ENCODE measurements at regions not wholly inside any gene's neighbourhood (a gene's known extent, or its start where the extent isn't known, plus 50 kb on each side); places are given as distances from the start of the nearest gene placed in this dataset.

GRCh38 chr1:56145581-56145980 lies 433.8 kb downstream of the PLPP3 start:
- H3K36me3 Mint-ChIP-seq = no peaks in the 10 kb centered on the region
- H3K4me1 Mint-ChIP-seq = no peaks in the 10 kb centered on the region
- no peak overlapping the region for H3K4me3 Mint-ChIP-seq
- DNase-seq (no peak), ATAC-seq (no peak)
- H3K27ac Mint-ChIP-seq = no peak overlapping the region
- CTCF ChIA-PET = no interaction called here
- no peaks in the 10 kb centered on the region for H3K9me3 Mint-ChIP-seq (ENCODE audit: low read depth)
- H3K27me3 Mint-ChIP-seq = no peaks in the 10 kb centered on the region

- no peaks in the 10 kb centered on the region for H3K4me1 Mint-ChIP-seq
- CTCF ChIA-PET = no interaction called here
- DNase-seq (no peak), ATAC-seq (no peak)
- no peak overlapping the region for H3K4me3 Mint-ChIP-seq
- no peaks in the 10 kb centered on the region for H3K9me3 Mint-ChIP-seq (ENCODE audit: low read depth)
- no peak overlapping the region for H3K27ac Mint-ChIP-seq
- no peaks in the 10 kb centered on the region for H3K27me3 Mint-ChIP-seq
- H3K36me3 Mint-ChIP-seq = no peaks in the 10 kb centered on the region
These were observed 437.1 kb downstream of the PLPP3 start for GRCh38 chr1:56142301-56142700.

DNA sequence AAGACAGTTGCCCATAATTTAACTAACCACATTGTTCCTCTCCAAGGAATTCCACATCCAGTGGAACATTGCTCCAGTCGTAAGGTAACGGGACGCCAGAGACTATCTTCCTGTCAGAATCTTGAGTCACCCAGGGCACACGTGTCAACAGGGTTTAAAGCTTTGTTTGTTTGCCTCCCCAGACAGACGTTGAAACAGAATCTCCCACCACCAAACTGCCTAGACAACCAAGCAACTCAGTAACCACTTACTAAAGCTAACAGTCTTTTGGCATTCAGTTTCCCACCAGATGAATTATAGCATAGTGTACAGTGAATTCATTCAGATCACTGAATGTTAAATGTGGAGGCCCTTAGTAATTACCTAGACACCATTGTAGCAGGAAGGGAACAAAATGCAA lies 439.5 kb downstream of the PLPP3 start:
- CTCF ChIA-PET = no interaction called here
- H3K27me3 Mint-ChIP-seq = no peaks in the 10 kb centered on the region
- no peak overlapping the region for H3K4me3 Mint-ChIP-seq
- H3K9me3 Mint-ChIP-seq (ENCODE audit: low read depth) = no peaks in the 10 kb centered on the region
- ATAC-seq (no peak), DNase-seq (no peak)
- H3K36me3 Mint-ChIP-seq = no peaks in the 10 kb centered on the region
- H3K27ac Mint-ChIP-seq = no peak overlapping the region
- H3K4me1 Mint-ChIP-seq = no peaks in the 10 kb centered on the region

DNA sequence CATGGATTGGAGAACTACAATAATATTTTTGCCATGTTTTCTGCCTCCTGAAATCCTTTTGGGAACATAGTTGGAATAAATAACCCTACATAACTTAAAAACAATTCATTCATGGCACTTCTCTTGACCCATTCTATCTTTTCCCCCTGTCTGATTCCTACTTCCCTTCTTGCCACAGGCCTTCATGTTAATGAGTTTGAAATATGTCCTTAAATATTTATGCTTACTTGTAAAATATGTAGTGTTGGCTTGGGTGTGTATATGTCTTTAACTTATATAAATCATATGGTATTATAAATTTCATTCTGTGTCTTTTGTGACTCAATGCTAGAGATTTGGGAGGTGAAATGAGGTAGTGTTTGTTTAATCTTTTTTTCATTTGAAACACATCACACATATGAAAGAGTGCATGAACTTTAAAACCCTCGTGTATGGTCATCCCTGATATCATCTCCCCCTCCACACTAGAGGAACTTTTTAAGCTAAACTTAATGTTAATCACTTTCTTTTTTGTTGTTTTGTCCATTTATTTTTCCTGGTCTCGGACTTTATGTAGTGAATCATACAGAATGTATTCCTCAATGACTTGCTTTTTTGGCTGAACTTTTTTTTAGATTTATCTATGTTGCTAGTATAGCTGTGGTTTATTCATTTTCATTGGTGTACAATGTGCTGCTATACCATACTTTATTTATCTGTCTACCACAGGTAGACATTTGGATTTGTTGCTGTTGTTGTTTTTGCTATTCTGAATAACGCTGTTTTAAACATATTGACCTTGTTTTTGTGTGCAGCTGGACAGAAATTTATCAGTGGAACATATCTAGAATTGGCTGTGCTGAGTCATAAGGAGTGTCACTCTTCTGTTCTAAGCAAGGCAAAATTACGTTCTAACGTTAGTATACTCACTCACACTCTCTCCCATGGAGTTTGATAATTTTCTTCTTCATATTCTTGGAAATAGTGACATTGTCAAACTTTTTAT lies 441.6 kb downstream of the PLPP3 start:
- Mint-ChIP-seq H3K9me3 (ENCODE audit: low read depth) (no peaks in the 10 kb centered on the region), H3K4me3 (no peak overlapping the region)
- ATAC-seq = no peak

GRCh38 chr1:56137090-56137489 lies 442.3 kb downstream of the PLPP3 start:
- no peak for ATAC-seq
- H3K4me3 Mint-ChIP-seq = no peak overlapping the region
- no peak overlapping the region for H3K27ac Mint-ChIP-seq
- no peaks in the 10 kb centered on the region for H3K36me3 Mint-ChIP-seq
- CTCF ChIA-PET = no interaction called here
- DNase-seq = no peak
- H3K27me3 Mint-ChIP-seq = no peaks in the 10 kb centered on the region
- no peaks in the 10 kb centered on the region for H3K4me1 Mint-ChIP-seq
- no peaks in the 10 kb centered on the region for H3K9me3 Mint-ChIP-seq (ENCODE audit: low read depth)

More for the DNA sequence above, 441.6 kb downstream of the PLPP3 start:
- Mint-ChIP-seq H3K27ac (no peak overlapping the region), H3K4me1 (no peaks in the 10 kb centered on the region), H3K36me3 (no peaks in the 10 kb centered on the region), H3K27me3 (no peaks in the 10 kb centered on the region)
- no peak for DNase-seq
- CTCF ChIA-PET = no interaction called here

DNA sequence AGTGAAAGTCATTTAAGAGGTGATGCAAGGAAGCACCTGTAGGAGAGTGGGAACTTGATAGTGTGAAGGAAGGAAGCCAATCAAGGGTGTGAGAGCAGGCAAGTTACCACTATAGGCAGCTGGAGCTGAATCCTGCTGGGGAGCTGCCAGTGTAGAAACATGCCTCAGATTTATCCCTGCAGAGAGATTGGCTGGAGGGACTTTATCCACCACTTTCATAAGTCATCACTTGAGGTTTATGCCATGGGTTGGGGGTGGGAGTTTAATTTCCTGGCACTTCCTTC lies 443.6 kb downstream of the PLPP3 start:
- ATAC-seq = no peak
- H3K36me3 Mint-ChIP-seq = no peaks in the 10 kb centered on the region
- CTCF ChIA-PET = no interaction called here
- no peaks in the 10 kb centered on the region for H3K9me3 Mint-ChIP-seq (ENCODE audit: low read depth)
- no peak overlapping the region for H3K4me3 Mint-ChIP-seq
- H3K27ac Mint-ChIP-seq = no peak overlapping the region
- H3K4me1 Mint-ChIP-seq = no peaks in the 10 kb centered on the region
- DNase-seq = no peak
- H3K27me3 Mint-ChIP-seq = no peaks in the 10 kb centered on the region

DNA sequence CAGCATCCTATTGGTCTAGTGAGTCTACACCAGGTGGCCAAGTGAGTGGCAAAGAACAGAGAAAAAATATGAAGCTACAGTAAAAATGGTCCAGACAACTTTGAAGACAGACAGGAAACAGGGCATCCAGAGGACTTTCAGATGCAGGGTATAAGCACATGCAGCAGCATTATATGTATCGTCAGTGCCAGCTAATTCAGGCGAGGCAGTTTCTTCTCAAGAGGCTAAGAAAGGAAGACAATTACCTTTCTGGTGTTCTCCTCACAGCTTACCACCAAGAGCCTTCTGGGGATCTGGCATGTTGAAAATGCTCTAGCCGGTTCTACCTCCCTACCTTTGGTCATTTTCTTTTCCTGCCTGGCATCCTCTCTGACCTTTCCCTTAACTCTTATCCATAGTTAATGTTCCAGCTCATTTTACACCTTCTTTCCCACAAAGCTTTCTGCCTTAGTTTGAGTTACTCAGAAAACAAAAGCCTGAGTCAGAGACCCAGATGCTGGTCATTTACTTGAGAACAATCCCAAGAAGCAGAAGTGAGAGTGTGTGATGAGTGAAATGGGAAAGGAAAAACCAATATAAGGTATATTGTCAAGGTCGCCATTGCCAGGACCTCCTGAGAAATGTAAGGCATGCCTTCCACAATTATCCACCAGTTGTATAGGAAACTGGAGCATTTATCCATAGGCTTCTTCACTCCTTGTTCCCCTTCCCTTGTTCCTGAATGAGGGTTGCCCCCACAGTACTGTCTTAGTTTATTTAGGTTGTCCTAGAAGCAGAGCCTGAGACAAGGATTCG lies 444.1 kb downstream of the PLPP3 start:
- Mint-ChIP-seq H3K9me3 (ENCODE audit: low read depth) (no peaks in the 10 kb centered on the region), H3K4me3 (no peak overlapping the region), H3K27me3 (no peaks in the 10 kb centered on the region), H3K4me1 (no peaks in the 10 kb centered on the region), H3K36me3 (no peaks in the 10 kb centered on the region), H3K27ac (no peak overlapping the region)
- ATAC-seq (no peak), DNase-seq (no peak)
- CTCF ChIA-PET = no interaction called here

- CTCF ChIA-PET = no interaction called here
- Mint-ChIP-seq H3K4me3 (no peak overlapping the region), H3K27me3 (no peaks in the 10 kb centered on the region), H3K9me3 (ENCODE audit: low read depth) (no peaks in the 10 kb centered on the region), H3K36me3 (no peaks in the 10 kb centered on the region), H3K27ac (no peak overlapping the region), H3K4me1 (no peaks in the 10 kb centered on the region)
- DNase-seq (no peak), ATAC-seq (no peak)
These were observed 445.6 kb downstream of the PLPP3 start for GRCh38 chr1:56133522-56134472.

- no peaks in the 10 kb centered on the region for H3K9me3 Mint-ChIP-seq (ENCODE audit: low read depth)
- H3K27ac Mint-ChIP-seq = no peak overlapping the region
- H3K4me1 Mint-ChIP-seq = no peaks in the 10 kb centered on the region
- H3K36me3 Mint-ChIP-seq = no peaks in the 10 kb centered on the region
- CTCF ChIA-PET = no interaction called here
- no peak overlapping the region for H3K4me3 Mint-ChIP-seq
- no peaks in the 10 kb centered on the region for H3K27me3 Mint-ChIP-seq
- no peak for ATAC-seq
- no peak for DNase-seq
These were observed 446.8 kb downstream of the PLPP3 start for GRCh38 chr1:56132520-56132919.

DNA sequence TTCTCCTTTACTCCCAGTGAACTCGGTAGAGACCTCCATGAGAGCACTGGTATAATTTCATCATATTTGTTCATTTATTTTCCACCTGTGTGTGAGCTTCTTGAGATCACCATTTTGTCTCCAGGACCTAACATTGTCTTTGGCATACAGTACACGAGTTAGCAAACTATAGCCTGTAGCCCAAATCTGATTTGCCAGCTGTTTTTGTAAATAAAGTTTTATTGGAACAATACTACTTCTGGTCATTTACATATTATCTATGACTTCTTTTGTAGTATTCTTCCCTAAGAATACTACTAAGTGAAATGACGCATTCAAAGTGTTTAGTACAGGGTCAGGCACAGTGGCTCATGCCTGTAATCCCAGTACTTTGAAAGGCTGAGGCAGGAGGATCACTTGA lies 449.5 kb downstream of the PLPP3 start:
- ATAC-seq (no peak), DNase-seq (no peak)
- CTCF ChIA-PET = no interaction called here
- no peak overlapping the region for H3K27ac Mint-ChIP-seq
- H3K9me3 Mint-ChIP-seq (ENCODE audit: low read depth) = no peaks in the 10 kb centered on the region
- H3K4me3 Mint-ChIP-seq = no peak overlapping the region
- H3K36me3 Mint-ChIP-seq = no peaks in the 10 kb centered on the region
- no peaks in the 10 kb centered on the region for H3K27me3 Mint-ChIP-seq
- no peaks in the 10 kb centered on the region for H3K4me1 Mint-ChIP-seq

DNA sequence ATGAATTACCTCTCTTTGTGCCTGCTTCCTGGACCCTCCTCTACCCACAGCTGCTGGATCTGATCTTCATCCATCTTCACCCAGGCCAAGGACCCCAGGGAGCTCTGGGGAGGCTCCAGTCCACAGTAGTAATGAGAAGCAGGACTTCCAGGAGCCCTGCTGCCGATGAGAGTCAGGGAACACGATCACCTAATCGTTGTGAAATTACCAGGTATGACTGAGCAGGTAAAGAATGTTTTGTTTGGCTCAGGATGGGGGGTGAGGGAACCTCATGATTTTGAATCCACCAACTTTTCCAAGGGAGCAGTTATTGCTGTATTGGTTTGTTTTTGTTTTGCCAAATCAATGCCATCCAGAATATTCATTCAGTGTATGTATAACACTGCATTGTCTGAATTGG lies 454.0 kb downstream of the PLPP3 start:
- H3K4me1 Mint-ChIP-seq = no peaks in the 10 kb centered on the region
- DNase-seq (no peak), ATAC-seq (no peak)
- no peaks in the 10 kb centered on the region for H3K27me3 Mint-ChIP-seq
- no peaks in the 10 kb centered on the region for H3K36me3 Mint-ChIP-seq
- H3K27ac Mint-ChIP-seq = no peak overlapping the region
- H3K4me3 Mint-ChIP-seq = no peak overlapping the region
- CTCF ChIA-PET = no interaction called here
- peaks cover 3% of the 10 kb centered on the region for H3K9me3 Mint-ChIP-seq (ENCODE audit: low read depth)

DNA sequence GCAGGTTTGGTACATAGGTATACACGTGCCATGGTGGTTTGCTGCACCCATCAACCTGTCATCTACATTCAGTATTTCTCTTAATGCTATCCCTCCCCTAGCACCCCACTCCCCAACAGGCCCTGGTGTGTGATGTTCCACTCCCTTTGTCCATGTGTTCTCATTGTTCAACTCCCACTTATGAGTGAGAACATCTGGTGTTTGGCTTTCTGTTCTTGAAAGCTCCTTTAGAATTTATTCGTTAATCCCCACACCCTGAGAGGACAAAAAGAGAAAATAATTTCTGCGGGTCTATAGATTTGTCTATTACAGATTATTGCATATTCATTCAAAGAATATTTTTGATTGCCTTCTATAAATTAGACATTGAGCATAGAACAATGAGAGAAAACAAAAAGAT lies 455.5 kb downstream of the PLPP3 start:
- Mint-ChIP-seq H3K27ac (no peak overlapping the region), H3K27me3 (no peaks in the 10 kb centered on the region), H3K4me3 (no peak overlapping the region), H3K36me3 (no peaks in the 10 kb centered on the region), H3K9me3 (ENCODE audit: low read depth) (peaks cover 3% of the 10 kb centered on the region), H3K4me1 (no peaks in the 10 kb centered on the region)
- DNase-seq = no peak
- CTCF ChIA-PET = no interaction called here
- no peak for ATAC-seq

- peaks cover 3% of the 10 kb centered on the region for H3K9me3 Mint-ChIP-seq (ENCODE audit: low read depth)
- no peaks in the 10 kb centered on the region for H3K36me3 Mint-ChIP-seq
- H3K27me3 Mint-ChIP-seq = no peaks in the 10 kb centered on the region
- no peak overlapping the region for H3K4me3 Mint-ChIP-seq
- no peak overlapping the region for H3K27ac Mint-ChIP-seq
- no peaks in the 10 kb centered on the region for H3K4me1 Mint-ChIP-seq
- CTCF ChIA-PET = no interaction called here
- DNase-seq (no peak), ATAC-seq (no peak)
These were observed 455.9 kb downstream of the PLPP3 start for GRCh38 chr1:56123421-56123820.

Measured in activated CD8-positive, alpha-beta memory T cell treated with anti-CD3 and anti-CD28 coated beads, Interleukin-2, amount 10 ng/mL, durations not matched to agents 7 days and 5 days (primary cell).